GM12878 (cell line): ENCODE measurements at regions not wholly inside any gene's neighbourhood (a gene's known extent, or its start where the extent isn't known, plus 50 kb on each side); places are given as distances from the start of the nearest gene placed in this dataset.

Source experiments
- ATAC-seq: fragments of 200-7000 bp; cut with Tn5 transposase; 3 replicates; pipeline ENCODE4 v1.9.1; 2020; ENCODE audit warnings: mild to moderate bottlenecking, moderate library complexity
- BruUV-seq: library from RNA; stranded (reverse); fragments of 400-500 nt; replicated peaks from 2 replicates; lab custom pipeline; 2021; lab: Mats Ljungman, UMichigan
- CTCF ChIA-PET: fragments of 300-600 bp; sonication (Branson Sonifier 250); formaldehyde crosslinking; extraction: SDS; loops from one replicate; lab custom pipeline; 2021; ENCODE audit warnings: inconsistent platforms; lab: Yijun Ruan, JAX
- POLR2A ChIA-PET: fragments of 350-600 bp; formaldehyde crosslinking; extraction: SDS; loops from one replicate; lab custom pipeline; 2021; ENCODE audit warnings: inconsistent platforms; lab: Charles Lee
- RAD21 ChIA-PET: fragments of 300-600 bp; sonication (Branson Sonifier 250); formaldehyde crosslinking; loops from one replicate; lab custom pipeline; 2023; ENCODE audit warnings: antibody characterized with exemption; ENCODE audit not compliant: unreplicated experiment; lab: Charles Lee
- SMC1A ChIA-PET: fragments of 300-600 bp; sonication (Branson Sonifier 250); formaldehyde crosslinking; loops from one replicate; lab custom pipeline; 2023; ENCODE audit not compliant: unreplicated experiment, uncharacterized antibody; lab: Charles Lee
- DNase-seq: peaks from one replicate; pipeline ENCODE4 v3.0.0-alpha.2; 2011; ENCODE audit warnings: low read depth, low spot score
- FAIRE-seq: peaks from 3 replicates; lab custom pipeline; 2011; peaks lifted over from hg19 to GRCh38; lab: Jason Lieb, UNC
- H2AFZ ChIP-seq: 2 replicates; pipeline ENCODE4 v1.6.0; 2011; ENCODE audit warnings: low read depth, low read length, control low read depth; ENCODE audit not compliant: control insufficient read depth
- H3K27ac ChIP-seq: 2 replicates; pipeline ENCODE4 v1.5.1; 2011; ENCODE audit warnings: control low read depth; ENCODE audit not compliant: control insufficient read depth, insufficient read depth
- H3K27me3 ChIP-seq, 2 experiments: replicated peaks in 1 of 2; 2 replicates each; pipeline versions ENCODE4 v1.6.0 to v1.6.1; 2011; ENCODE audit warnings: low read length in 1 of 2; ENCODE audit not compliant: control insufficient read depth in 2 of 2, insufficient read depth in 2 of 2
- H3K36me3 ChIP-seq, 2 experiments: 2 replicates each; pipeline ENCODE4 v1.5.1; 2011; ENCODE audit warnings: low read length in 1 of 2; ENCODE audit not compliant: control insufficient read depth in 2 of 2, insufficient read depth in 2 of 2
- H3K4me1 ChIP-seq: 2 replicates; pipeline ENCODE4 v1.6.1; 2011; ENCODE audit warnings: mild to moderate bottlenecking, low read length, moderate library complexity, mixed read lengths; ENCODE audit not compliant: control insufficient read depth, insufficient read depth
- H3K4me2 ChIP-seq: 2 replicates; pipeline ENCODE4 v1.6.0; 2011; ENCODE audit warnings: control low read depth; ENCODE audit not compliant: control insufficient read depth, insufficient read depth
- H3K4me3 ChIP-seq: fragments of 200-600 bp; sonication (generic); 2 replicates; pipeline ENCODE4 v1.5.1; 2016
- H3K79me2 ChIP-seq: 2 replicates; pipeline ENCODE4 v1.6.0; 2011; ENCODE audit warnings: low read length; ENCODE audit not compliant: control insufficient read depth, insufficient read depth
- H3K9ac ChIP-seq: 2 replicates; pipeline ENCODE4 v1.8.0; 2011; ENCODE audit warnings: low read length, control low read depth, mixed read lengths; ENCODE audit not compliant: control insufficient read depth, insufficient read depth
- H3K9me3 ChIP-seq: replicated peaks from 3 replicates; pipeline ENCODE4 v1.5.1; 2011; ENCODE audit warnings: mild to moderate bottlenecking, low read length; ENCODE audit not compliant: control insufficient read depth, insufficient read depth
- H4K20me1 ChIP-seq: 2 replicates; pipeline ENCODE4 v1.6.0; 2011; ENCODE audit not compliant: control insufficient read depth, insufficient read depth
- CBX3 ChIP-seq: fragments of 200-600 bp; sonication (generic); IDR thresholded peaks from 2 replicates; pipeline ENCODE4 v1.6.1; 2016; ENCODE audit warnings: low read depth, borderline replicate concordance
- SP1 ChIP-seq: IDR thresholded peaks from one replicate; pipeline ENCODE4 v1.6.1; 2011; ENCODE audit warnings: low read depth, low read length
- TCF12 ChIP-seq: IDR thresholded peaks from 2 replicates; pipeline ENCODE4 v1.6.1; 2011; ENCODE audit warnings: low read depth, mild to moderate bottlenecking, low read length
- WGBS: methylation state at CpG from one replicate; pipeline ENCODE4 v1.1.6; 2016; ENCODE audit warnings: low lambda C conversion rate; ENCODE audit not compliant: insufficient replicate concordance, insufficient coverage; ENCODE audit errors: missing lambda C conversion rate; 5-methylcytosine and 5-hydroxymethylcytosine counted together
- in situ Hi-C: fragments of 300-500 bp; cut with MboI; formaldehyde crosslinking; loops from 9 replicates; pipeline ENCODE4 v1.14.3; 2018; ENCODE audit warnings: mixed read lengths
- intact Hi-C: fragments of 100-400 bp; cut with micrococcal nuclease; formaldehyde crosslinking; loops from one replicate; pipeline ENCODE4 v1.14.2; 2022; ENCODE audit not compliant: unreplicated experiment
- TF ChIP-seq, protein P1 (sequence below), 3 experiments: IDR thresholded peaks in 2 of 3; conservative IDR thresholded peaks in 1 of 3; 2 replicates each; pipeline ENCODE4 v1.5.1; 2011; ENCODE audit warnings: low read depth in 3 of 3, low read length in 3 of 3, mild to moderate bottlenecking in 3 of 3, control low read depth in 2 of 3, moderate library complexity in 2 of 3, inconsistent platforms in 1 of 3, mixed read lengths in 1 of 3; ENCODE audit not compliant: control insufficient read depth in 2 of 3, insufficient read depth in 1 of 3; ENCODE audit errors: extremely low read depth in 1 of 3
- TF ChIP-seq, protein P2 (sequence below): fragments of 450-650 bp; IDR thresholded peaks from 2 replicates; pipeline ENCODE4 v1.6.1; 2016; ENCODE audit warnings: mild to moderate bottlenecking
- TF ChIP-seq, protein P3 (sequence below): IDR thresholded peaks from 2 replicates; pipeline ENCODE4 v1.6.1; 2012; ENCODE audit warnings: low read length, inconsistent platforms

DNA sequence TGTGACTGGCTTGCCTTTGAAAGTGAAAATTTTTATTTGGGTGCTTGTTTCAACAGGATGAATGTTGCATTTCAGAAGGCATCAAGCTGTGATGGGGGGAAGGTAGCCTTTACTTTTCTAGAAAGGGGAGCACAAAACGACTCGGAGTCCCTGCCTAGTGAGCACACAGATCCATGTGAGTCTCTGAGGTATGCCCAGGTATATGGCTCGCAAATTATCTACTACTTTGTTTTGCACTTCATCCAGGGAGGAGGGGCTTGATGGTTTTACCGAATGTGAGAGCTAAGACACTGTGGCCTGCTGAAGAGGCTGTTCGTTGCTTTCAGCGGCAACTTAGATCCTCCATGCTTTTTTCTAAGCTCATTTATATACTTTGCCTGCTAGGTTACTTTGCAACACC lies 537.7 kb upstream of the PTBP2 start:
- WGBS = 8% methylated on average over 6 of the region's 6 CpGs
- RAD21 ChIA-PET = no interaction called here
- H3K4me2 ChIP-seq = no peak overlapping the region
- H4K20me1 ChIP-seq = no peaks in the 10 kb centered on the region
- no peak overlapping the region for H2AFZ ChIP-seq
- H3K36me3 ChIP-seq = no peaks in the 10 kb centered on the region
- no peaks in the 10 kb centered on the region for H3K27me3 ChIP-seq
- TF ChIP-seq TCF12 = no peak
- BruUV-seq = no TSS peak
- no peak for ATAC-seq
- no peak for DNase-seq
- H3K79me2 ChIP-seq = no peaks in the 10 kb centered on the region
- no peak overlapping the region for H3K4me3 ChIP-seq
- in situ Hi-C loops (no loop called here), intact Hi-C loops (no loop called here)
- H3K4me1 ChIP-seq = no peaks in the 10 kb centered on the region
- POLR2A ChIA-PET = no interaction called here
- SMC1A ChIA-PET = interaction anchor here (1.1 kb wide), 1 partner anchor 11 kb away, joined by 3 read pairs; no protein-coding TSS in a partner anchor
- CTCF ChIA-PET = no interaction called here
- H3K9me3 ChIP-seq = no peaks in the 10 kb centered on the region
- FAIRE-seq = no peak
- no peak overlapping the region for H3K9ac ChIP-seq
- no peak overlapping the region for H3K27ac ChIP-seq

DNA sequence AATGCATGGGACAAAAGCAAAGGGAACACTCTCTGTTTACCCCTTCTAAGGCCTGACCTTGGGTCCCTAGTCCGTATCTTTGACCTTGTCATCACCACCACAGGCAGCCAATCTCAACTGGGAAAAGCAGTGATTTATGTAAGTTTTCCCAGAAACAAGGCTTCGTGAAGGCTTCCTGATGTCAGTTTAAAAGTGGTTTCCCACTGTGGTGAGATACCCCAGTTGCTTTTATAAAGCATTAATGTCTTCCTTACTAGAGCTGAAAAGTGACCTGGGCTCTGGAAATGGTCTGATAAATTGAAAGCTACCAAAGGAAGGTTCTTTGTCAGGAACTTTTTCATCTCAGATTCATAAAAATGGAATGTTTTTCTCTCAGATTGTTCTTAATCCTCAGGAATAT lies 536.4 kb upstream of the PTBP2 start:
- H3K79me2 ChIP-seq = no peaks in the 10 kb centered on the region
- H3K4me1 ChIP-seq = no peaks in the 10 kb centered on the region
- H3K27me3 ChIP-seq = no peaks in the 10 kb centered on the region
- SMC1A ChIA-PET = interaction anchor here (0.6 to 0.7 kb wide), 2 partner anchors 10 to 14 kb away, joined by 3 read pairs; no protein-coding TSS in a partner anchor
- CTCF ChIA-PET = no interaction called here
- RAD21 ChIA-PET = no interaction called here
- TF ChIP-seq TCF12 (no peak), SP1 (no peak), CBX3 (no peak)
- TF ChIP-seq, protein P1, sequence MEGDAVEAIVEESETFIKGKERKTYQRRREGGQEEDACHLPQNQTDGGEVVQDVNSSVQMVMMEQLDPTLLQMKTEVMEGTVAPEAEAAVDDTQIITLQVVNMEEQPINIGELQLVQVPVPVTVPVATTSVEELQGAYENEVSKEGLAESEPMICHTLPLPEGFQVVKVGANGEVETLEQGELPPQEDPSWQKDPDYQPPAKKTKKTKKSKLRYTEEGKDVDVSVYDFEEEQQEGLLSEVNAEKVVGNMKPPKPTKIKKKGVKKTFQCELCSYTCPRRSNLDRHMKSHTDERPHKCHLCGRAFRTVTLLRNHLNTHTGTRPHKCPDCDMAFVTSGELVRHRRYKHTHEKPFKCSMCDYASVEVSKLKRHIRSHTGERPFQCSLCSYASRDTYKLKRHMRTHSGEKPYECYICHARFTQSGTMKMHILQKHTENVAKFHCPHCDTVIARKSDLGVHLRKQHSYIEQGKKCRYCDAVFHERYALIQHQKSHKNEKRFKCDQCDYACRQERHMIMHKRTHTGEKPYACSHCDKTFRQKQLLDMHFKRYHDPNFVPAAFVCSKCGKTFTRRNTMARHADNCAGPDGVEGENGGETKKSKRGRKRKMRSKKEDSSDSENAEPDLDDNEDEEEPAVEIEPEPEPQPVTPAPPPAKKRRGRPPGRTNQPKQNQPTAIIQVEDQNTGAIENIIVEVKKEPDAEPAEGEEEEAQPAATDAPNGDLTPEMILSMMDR (IDR thresholded peaks at IDR 0.05 in 2 of 3, conservative IDR thresholded peaks at IDR 0.05 in 1 of 3; ENCODE audit: control insufficient read depth in 2 of 3, extremely low read depth in 1 of 3, insufficient read depth in 1 of 3, low read depth in 3 of 3, low read length in 3 of 3) = no peak
- TF ChIP-seq, protein P2, sequence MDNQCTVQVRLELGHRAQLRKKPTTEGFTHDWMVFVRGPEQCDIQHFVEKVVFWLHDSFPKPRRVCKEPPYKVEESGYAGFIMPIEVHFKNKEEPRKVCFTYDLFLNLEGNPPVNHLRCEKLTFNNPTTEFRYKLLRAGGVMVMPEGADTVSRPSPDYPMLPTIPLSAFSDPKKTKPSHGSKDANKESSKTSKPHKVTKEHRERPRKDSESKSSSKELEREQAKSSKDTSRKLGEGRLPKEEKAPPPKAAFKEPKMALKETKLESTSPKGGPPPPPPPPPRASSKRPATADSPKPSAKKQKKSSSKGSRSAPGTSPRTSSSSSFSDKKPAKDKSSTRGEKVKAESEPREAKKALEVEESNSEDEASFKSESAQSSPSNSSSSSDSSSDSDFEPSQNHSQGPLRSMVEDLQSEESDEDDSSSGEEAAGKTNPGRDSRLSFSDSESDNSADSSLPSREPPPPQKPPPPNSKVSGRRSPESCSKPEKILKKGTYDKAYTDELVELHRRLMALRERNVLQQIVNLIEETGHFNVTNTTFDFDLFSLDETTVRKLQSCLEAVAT = no peak
- TF ChIP-seq, protein P3, sequence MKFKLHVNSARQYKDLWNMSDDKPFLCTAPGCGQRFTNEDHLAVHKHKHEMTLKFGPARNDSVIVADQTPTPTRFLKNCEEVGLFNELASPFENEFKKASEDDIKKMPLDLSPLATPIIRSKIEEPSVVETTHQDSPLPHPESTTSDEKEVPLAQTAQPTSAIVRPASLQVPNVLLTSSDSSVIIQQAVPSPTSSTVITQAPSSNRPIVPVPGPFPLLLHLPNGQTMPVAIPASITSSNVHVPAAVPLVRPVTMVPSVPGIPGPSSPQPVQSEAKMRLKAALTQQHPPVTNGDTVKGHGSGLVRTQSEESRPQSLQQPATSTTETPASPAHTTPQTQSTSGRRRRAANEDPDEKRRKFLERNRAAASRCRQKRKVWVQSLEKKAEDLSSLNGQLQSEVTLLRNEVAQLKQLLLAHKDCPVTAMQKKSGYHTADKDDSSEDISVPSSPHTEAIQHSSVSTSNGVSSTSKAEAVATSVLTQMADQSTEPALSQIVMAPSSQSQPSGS = no peak
- H2AFZ ChIP-seq = no peak overlapping the region
- in situ Hi-C loops (no loop called here), intact Hi-C loops (no loop called here)
- no peaks in the 10 kb centered on the region for H3K36me3 ChIP-seq
- ATAC-seq = no peak
- no peak for FAIRE-seq
- H3K9ac ChIP-seq = no peak overlapping the region
- H4K20me1 ChIP-seq = no peaks in the 10 kb centered on the region
- POLR2A ChIA-PET = no interaction called here
- no TSS peak for BruUV-seq
- no peak overlapping the region for H3K4me2 ChIP-seq
- H3K27ac ChIP-seq = no peak overlapping the region
- 0% methylated on average over 2 of the region's 2 CpGs for WGBS
- H3K9me3 ChIP-seq = no peaks in the 10 kb centered on the region
- H3K4me3 ChIP-seq = no peak overlapping the region
- no peak for DNase-seq
